Islet precursor cell (in vitro differentiated cells): ENCODE measurements at regions not wholly inside any gene's neighbourhood (a gene's known extent, or its start where the extent isn't known, plus 50 kb on each side); places are given as distances from the start of the nearest gene placed in this dataset.
A peak's percentile ranks its signal among the peaks of the same experiment; 100 is the strongest.

Experiments used
- DNase-seq: peaks from one replicate; pipeline ENCODE4 v3.0.0-alpha.2; 2018

DNA sequence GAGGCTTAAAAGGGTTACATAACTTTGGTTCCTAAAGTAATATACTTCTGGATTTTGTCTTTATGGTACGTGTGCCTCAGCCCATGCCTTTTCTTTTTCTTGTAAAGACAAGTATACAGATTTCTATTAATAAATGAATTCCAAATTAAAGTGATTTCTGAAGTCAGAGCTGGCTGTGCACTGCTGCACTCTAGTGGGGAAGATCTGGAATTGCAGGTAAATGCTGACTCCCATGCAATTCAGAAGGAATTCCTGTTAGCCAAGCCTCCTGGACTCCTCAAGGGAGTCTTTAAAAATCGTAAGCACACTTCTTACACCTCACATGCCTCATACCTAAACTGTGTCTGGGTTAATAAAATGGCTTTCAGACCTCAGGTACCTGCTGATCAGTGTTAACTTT lies 118.4 kb upstream of the SLC7A1 start:
- no peak for DNase-seq

- no peak for DNase-seq
Observed at GRCh38 chr13:29711776-29712175, 116.3 kb upstream of the SLC7A1 start.

DNA sequence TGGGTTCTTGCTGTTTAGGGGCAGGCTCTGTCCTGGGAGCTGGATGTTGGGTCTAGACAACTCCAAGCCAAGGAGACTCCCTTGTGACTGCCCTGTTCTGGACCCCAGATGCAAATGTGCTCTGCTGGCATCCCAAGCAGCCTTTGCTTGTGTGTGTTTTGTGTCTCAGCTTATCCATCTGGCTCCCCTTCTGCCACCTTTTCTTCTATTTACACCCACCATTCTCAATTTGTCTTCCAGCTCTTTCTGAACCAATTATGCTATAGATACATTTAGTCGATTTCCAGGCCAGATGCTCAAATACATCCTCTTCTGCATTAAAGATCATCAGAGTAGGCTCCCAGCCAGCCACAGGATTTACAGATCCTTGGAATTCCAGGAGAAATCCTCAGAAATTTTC lies 115.0 kb upstream of the SLC7A1 start:
- DNase-seq: no peak

DNA sequence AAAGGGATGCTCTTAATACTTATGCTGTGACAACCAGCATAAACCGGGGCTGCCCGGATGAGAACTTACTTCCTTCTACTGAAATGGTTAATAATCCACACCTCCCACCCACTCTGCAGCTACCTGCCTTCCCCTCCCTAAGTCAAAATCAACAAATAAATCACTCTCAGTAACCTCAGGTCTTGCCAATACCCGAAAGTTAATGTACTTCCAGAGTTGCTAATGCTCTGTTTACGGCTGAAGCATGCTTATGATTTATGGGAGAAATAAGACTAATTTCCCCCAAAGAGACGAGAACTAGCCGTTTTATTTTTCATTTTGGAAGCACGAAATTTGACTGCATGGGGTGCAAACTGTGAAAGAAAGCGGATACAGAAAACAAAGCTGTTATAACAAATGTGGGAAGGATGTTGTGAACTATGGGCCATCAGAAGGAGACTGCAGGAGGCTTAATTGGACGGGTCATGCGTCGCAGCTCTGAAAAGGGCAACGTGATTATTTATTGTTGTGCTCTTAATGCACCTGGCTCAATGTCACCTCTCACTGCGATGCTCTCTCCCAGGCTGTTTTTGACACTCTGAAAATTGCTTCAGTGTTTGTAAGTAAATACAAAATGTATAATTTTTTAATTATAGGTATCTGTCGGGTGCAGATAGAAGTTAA lies 114.0 kb upstream of the SLC7A1 start:
- no peak for DNase-seq

GRCh38 chr13:29707876-29708543 lies 112.5 kb upstream of the SLC7A1 start:
- peak; percentile 89 for DNase-seq

DNA sequence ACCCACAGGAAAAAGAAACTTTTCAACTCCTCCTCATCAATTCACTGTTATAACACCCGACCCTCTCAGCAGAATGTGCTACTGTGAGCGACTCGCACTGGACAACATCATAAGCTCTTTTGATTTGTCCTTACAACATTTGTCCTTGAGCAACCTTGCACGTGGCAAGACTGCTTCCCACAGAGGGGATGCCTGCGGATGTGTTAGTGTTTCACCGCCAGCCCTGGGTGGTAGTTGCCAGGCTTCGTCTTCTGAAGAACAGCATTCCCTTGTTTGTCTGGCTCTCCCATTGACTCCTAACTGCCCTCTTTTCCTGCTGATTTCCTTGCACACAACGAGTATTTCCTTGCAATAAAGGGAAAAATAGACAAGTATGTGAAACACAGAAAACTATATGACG lies 111.4 kb upstream of the SLC7A1 start:
- DNase-seq: no peak

- peak; percentile 96 for DNase-seq
Observed at GRCh38 chr13:29704648-29705047, 109.2 kb upstream of the SLC7A1 start.

DNA sequence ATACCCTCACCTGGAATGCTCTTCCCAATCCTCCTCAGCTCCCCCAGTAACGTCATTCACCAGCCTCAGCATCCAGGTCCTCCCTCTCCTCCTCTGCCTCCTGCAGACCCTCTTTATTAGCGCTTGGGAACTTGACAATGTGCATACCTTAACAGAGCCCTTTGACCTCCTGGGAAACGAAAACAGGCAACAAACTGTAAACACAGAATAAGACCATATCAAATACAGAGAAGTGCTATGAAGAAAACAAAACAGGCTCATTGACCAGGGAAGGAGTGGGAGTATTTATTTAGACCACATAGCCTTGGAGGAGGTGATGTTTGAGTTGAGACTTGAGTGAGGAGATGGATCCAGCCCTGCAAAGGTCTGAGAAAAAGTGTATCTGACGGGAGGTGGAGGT lies 107.9 kb upstream of the SLC7A1 start:
- DNase-seq: no peak

- DNase-seq: peak; percentile 98
Observed at GRCh38 chr13:29702912-29703351, 107.4 kb upstream of the SLC7A1 start.

GRCh38 chr13:29698106-29698505 lies 102.6 kb upstream of the SLC7A1 start:
- DNase-seq: no peak

DNA sequence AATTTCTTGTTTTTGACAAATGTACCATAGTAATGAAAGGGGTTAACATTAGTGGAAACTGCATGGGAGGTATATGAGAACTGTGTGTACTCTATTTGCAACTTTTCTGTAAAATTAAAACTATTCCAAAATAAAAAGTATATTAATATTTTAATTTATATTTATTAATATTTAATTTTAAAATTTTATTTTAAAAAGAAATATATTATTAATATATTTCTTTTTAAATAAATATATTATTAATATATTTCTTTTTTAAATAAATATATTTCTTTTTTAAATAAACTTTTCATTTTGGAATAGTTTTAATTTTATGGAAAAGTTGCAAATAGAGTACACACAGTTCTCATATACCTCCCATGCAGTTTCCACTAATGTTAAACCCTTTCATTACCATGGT lies 101.1 kb upstream of the SLC7A1 start:
- DNase-seq: no peak

- DNase-seq: no peak
Observed at GRCh38 chr13:29693275-29693945, 97.9 kb upstream of the SLC7A1 start.

DNA sequence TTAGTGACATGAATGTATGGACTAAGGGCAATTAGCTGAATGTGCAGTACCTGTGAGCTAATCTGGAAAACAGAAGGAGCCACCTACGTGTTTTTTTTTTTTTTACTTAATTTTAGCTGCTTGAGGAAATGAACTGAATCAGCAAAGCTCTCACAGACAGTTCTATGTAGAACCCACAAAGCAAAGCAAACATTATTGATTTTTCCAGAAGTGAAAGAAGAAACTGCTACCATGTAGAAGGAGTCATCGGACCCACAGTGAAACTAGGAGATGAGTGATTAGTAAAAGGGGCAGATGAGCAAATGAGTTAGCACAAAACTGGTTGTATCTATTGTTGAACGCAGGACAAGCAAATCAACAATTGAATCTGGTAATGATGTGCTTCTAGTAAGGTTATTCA lies 94.1 kb upstream of the SLC7A1 start:
- DNase-seq: no peak

DNA sequence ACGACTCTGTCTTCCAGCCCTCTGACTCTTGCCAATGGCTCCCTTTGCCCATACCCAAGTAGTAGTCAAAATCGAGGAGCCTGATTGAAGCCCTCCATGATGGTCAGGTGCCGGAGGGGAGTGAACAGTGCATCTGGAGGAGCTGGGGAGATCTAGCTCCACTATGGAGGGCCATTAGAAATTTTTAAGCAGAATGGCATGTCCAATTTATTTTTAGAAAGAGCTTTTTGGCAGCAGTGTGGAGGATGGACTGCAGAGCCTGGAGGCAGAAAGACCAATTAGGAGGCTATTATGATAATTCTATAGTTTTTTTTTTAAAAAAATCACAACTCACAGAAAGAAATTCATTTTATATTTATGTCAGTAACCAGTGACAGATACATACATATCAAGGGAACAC lies 92.7 kb upstream of the SLC7A1 start:
- no peak for DNase-seq

- no peak for DNase-seq
Observed at GRCh38 chr13:29684441-29684840, 89.0 kb upstream of the SLC7A1 start.

DNA sequence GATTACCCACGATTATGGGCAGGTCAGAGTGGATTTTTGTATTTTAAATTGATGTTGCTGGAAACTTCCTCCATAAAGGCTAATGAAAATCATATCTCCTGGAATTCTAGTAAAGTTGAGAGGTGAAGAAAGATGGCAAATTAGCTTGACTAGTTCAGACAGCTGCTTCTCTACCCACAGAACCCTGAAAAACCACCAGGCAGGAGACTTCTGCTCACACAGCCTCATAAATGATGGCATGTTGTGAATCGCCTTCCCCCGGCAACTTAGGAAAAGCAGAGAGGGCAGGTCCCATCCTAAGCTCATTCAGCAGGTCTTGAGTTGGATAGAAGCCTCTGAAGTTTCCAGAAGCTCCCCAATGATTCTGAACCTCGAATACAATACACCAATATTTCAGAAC lies 87.6 kb upstream of the SLC7A1 start:
- DNase-seq: no peak

GRCh38 chr13:29681864-29682263 lies 86.4 kb upstream of the SLC7A1 start:
- no peak for DNase-seq

DNA sequence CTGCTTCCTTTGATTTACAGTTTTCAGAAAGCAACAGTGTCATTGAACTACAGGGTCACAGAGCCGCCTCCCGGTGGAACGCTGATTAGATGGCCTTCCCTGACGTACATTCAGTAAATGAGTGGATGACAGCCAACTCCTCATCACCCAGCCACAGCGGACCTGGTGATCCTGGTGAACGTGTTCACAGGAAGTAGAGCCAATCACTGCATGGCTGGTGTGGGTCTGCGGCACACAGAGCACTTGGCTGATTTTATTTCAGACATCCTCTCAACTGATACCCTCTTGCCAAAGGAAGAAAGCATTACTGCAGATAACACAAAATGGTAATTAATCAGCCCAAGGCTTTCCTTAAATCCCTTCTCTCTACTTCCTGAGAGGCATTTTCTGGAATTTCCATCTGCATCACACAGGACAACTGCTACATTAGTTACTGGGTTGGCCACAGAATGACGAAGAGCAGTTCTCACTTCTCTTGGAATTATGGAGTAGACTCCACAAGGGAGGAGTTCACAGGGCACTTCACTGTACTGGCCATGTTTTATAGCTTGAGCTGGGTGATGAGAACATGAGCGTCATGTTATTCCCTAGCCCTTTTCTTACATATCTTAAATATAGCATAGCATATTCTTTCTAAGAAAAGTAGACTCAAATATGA lies 84.0 kb upstream of the SLC7A1 start:
- peak; percentile 57 for DNase-seq

GRCh38 chr13:29677627-29678026 lies 82.1 kb upstream of the SLC7A1 start:
- no peak for DNase-seq

DNA sequence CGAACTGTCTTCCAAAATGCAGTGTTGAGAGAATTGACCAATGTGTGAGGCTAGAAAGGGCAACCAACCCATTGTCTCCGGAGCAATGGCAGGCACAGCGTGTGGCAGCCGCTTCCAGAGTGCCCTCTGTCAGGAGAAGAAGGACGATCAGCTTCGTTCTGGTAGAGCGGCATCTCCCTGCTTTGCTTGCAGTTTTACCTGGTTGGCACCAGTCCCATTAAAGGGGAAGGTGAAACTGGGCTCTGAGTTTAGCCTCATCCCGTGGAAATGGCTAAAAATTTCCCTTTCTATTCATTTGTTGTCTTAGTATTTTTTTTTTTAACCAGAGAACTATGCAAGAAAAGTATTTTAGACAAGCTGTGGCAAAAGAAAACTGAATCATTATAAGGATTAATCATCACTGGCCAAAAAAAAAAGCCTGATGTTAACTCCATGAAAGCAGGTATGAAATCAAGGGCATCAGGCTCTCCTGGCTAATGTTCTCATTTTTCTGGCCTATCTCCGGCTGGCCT lies 81.5 kb upstream of the SLC7A1 start:
- no peak for DNase-seq

DNA sequence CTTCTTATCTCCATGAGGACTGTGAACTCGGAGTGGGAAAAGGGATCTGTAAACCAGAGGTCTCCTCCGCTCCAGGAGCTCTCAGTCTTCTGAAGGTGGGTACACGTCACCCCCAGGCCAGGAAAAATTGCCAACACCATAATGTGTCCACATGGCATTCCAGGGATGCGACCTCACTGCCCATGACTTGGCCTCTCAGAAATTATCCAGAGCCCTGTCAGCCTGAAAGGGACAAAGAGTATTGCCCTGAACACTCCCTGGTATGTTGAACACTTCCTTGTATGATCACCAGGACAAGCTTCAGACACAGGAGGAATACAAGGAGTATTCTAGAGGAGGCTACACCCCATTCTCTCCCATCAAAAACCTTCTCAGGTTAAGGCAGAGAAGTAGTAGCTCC lies 81.0 kb upstream of the SLC7A1 start:
- peak; percentile 93 for DNase-seq

GRCh38 chr13:29674532-29674931 lies 79.0 kb upstream of the SLC7A1 start:
- no peak for DNase-seq

GRCh38 chr13:29664591-29664990 lies 69.1 kb upstream of the SLC7A1 start:
- DNase-seq: no peak
